Transverse colon (tissue), 4 donors: ENCODE measurements at regions not wholly inside any gene's neighbourhood (a gene's known extent, or its start where the extent isn't known, plus 50 kb on each side); places are given as distances from the start of the nearest gene placed in this dataset.
"Not testable (repeated sequence)": the region's sequence is repeated elsewhere in the genome, so short reads cannot be mapped to it uniquely, and the experiment has no call there.

Experiments used
- DNase-seq: peaks from one replicate; pipeline ENCODE4 v3.0.0-alpha.2; 2019
- H3K27ac ChIP-seq, 4 donors: fragments of 200-600 bp; sonication (generic); 2 replicates each; pipeline ENCODE4 v1.5.1; 2016 to 2018; ENCODE audit warnings: inconsistent platforms in 4 of 4
- H3K27me3 ChIP-seq: fragments of 200-600 bp; sonication (generic); 2 replicates; pipeline ENCODE4 v1.5.1; 2017; ENCODE audit warnings: inconsistent platforms
- H3K36me3 ChIP-seq, 4 donors: fragments of 200-600 bp; sonication (generic); 2 replicates each; pipeline ENCODE4 v1.5.1; 2017 to 2019; ENCODE audit warnings: inconsistent platforms in 4 of 4
- H3K4me1 ChIP-seq, 4 donors: fragments of 200-600 bp; sonication (generic); 2 replicates each; pipeline ENCODE4 v1.5.1; 2017 to 2020; ENCODE audit warnings: inconsistent platforms in 4 of 4
- H3K4me3 ChIP-seq, 4 donors: fragments of 200-600 bp; sonication (generic); 1 replicate in 1 of 4; 2 replicates in 3 of 4; pipeline versions ENCODE4 v1.5.1 to v1.6.1; 2017 to 2019; ENCODE audit warnings: inconsistent platforms in 4 of 4
- H3K9me3 ChIP-seq, 2 donors: fragments of 200-600 bp; sonication (generic); 2 replicates each; pipeline ENCODE4 v1.5.1; 2017 to 2019; ENCODE audit warnings: inconsistent platforms in 2 of 2
- CTCF ChIP-seq, 5 experiments: fragments of 200-600 bp in 3 of 5; fragments of 450-650 bp in 2 of 5; sonication (generic) in 3 of 5; IDR thresholded peaks; 1 replicate in 2 of 5; 2 replicates in 3 of 5; pipeline ENCODE4 v1.5.1; 2016 to 2017; ENCODE audit warnings: antibody characterized with exemption in 5 of 5, inconsistent platforms in 3 of 5, mild to moderate bottlenecking in 2 of 5, moderate library complexity in 1 of 5
- EP300 ChIP-seq: sonication (generic); formaldehyde crosslinking; IDR thresholded peaks from one replicate; pipeline ENCODE4 v1.6.1; 2017; ENCODE audit warnings: antibody characterized with exemption, low read depth
- POLR2A ChIP-seq: fragments of 450-650 bp; IDR thresholded peaks from one replicate; pipeline ENCODE4 v1.6.1; 2016; ENCODE audit warnings: antibody characterized with exemption, mild to moderate bottlenecking, moderate library complexity
- POLR2AphosphoS5 ChIP-seq, 3 donors: sonication (generic); formaldehyde crosslinking; IDR thresholded peaks; one replicate each; pipeline ENCODE4 v1.6.1; 2016; ENCODE audit warnings: antibody characterized with exemption in 3 of 3
- WGBS, 2 donors: methylation state at CpG; one replicate each; pipeline ENCODE4 v1.1.5; 2018; ENCODE audit warnings: low coverage in 1 of 2; 5-methylcytosine and 5-hydroxymethylcytosine counted together
- in situ Hi-C, 4 donors: fragments of 200-750 bp; cut with MboI; loops; one replicate each; pipeline versions ENCODE4 v1.15.0 to v1.15.1; 2017; ENCODE audit warnings: low sequenced_read_pairs in 3 of 4, low pct_ligation_motif_present in 1 of 4, low pct_unique_long_range_greater_than_20kb in 1 of 4
- intact Hi-C: fragments of 100-400 bp; cut with DNase I; formaldehyde crosslinking; loops from one replicate; pipeline ENCODE4 v1.15.1; 2023; ENCODE audit warnings: low total_unique reads

- no peak for DNase-seq
- H3K36me3 ChIP-seq = no peaks in the 10 kb centered on the region
- intact Hi-C loops (no loop called here), in situ Hi-C loops (no loop called here)
- peaks cover 0 to 7% (median 0%) of the 10 kb centered on the region in 4 donors for H3K4me1 ChIP-seq
- H3K4me3 ChIP-seq = no peak overlapping the region
- WGBS, 2 donors = 73 to 75% methylated on average over 7 to 8 of the region's 8 CpGs
- no peak overlapping the region for H3K27ac ChIP-seq
- TF ChIP-seq POLR2A (no peak), POLR2AphosphoS5 (IDR thresholded peaks at IDR 0.05) (no peak), CTCF (IDR thresholded peaks at IDR 0.05) (no peak), EP300 (no peak)
- no peaks in the 10 kb centered on the region for H3K27me3 ChIP-seq
- no peaks in the 10 kb centered on the region for H3K9me3 ChIP-seq
Observed at GRCh38 chr21:31517664-31518414, 141.7 kb upstream of the SOD1 start.

DNA sequence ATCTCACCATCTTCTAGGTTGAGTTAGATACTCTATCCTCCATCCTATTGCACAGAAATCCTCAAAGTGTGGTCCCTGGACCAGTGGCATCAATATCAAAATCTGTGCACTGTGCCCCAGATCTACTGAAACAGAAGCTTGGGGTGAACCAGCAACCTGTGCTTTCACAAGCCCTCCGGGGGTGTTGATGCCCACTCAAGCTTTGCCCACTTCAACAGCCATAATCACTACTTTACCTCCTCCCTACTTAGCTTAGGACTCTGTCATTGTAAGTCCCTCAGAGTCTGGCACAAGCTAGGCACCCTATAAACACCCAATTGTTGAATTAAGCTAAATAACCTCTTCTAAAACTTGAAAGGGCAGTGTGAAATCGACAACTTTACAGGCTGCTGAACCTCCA, 144.2 kb upstream of the SOD1 start:
- Histone ChIP-seq H3K4me1 (no peaks in the 10 kb centered on the region), H3K36me3 (no peaks in the 10 kb centered on the region), H3K4me3 (no peak overlapping the region), H3K27me3 (no peaks in the 10 kb centered on the region), H3K27ac (no peak overlapping the region), H3K9me3 (no peaks in the 10 kb centered on the region)
- no peak for DNase-seq
- in situ Hi-C loops (no loop called here), intact Hi-C loops (no loop called here)
- no peak for TF ChIP-seq POLR2A
- no peak for TF ChIP-seq POLR2AphosphoS5 (IDR thresholded peaks at IDR 0.05)
- no peak for TF ChIP-seq CTCF (IDR thresholded peaks at IDR 0.05)
- TF ChIP-seq EP300 = no peak
- 72 to 88% methylated on average over 1 to 2 of the region's 2 CpGs for WGBS, 2 donors

DNA sequence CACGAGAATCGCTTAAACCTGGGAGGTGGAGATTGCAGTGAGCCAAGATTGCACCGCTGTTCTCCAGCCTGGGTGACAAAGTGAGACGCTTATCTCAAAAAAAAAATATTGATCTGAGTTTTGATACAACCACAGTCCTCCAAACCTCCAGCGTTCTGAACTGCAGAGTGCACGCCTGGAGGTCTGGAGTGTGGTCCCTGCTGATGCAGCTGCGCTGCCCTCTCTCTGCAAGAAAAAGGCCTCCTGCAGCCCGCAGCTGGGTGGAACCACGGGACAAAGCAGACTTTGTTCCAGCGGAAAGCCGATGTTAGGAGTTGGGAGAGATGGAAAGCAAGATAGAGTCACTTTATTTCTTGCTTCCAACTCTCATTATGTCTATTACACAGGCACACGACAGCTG, 144.9 kb upstream of the SOD1 start:
- no peak for TF ChIP-seq EP300
- no peak for TF ChIP-seq POLR2A
- TF ChIP-seq CTCF (IDR thresholded peaks at IDR 0.05) = no peak
- TF ChIP-seq POLR2AphosphoS5 (IDR thresholded peaks at IDR 0.05) = no peak
- in situ Hi-C loops = no loop called here
- H3K27ac ChIP-seq = no peak overlapping the region
- no peaks in the 10 kb centered on the region for H3K4me1 ChIP-seq
- no peaks in the 10 kb centered on the region for H3K9me3 ChIP-seq
- intact Hi-C loops = no loop called here
- no peaks in the 10 kb centered on the region for H3K27me3 ChIP-seq
- no peak overlapping the region for H3K4me3 ChIP-seq
- WGBS, 2 donors = 50 to 56% methylated on average over 2 to 12 of the region's 12 CpGs
- DNase-seq = no peak
- no peaks in the 10 kb centered on the region for H3K36me3 ChIP-seq

GRCh38 chr21:31513541-31513940, 146.0 kb upstream of the SOD1 start:
- H3K27me3 ChIP-seq, H3K27ac ChIP-seq, intact Hi-C loops, H3K4me3 ChIP-seq, H3K9me3 ChIP-seq, in situ Hi-C loops, H3K4me1 ChIP-seq, H3K36me3 ChIP-seq, DNase-seq: not testable (repeated sequence)
- 83 to 84% methylated on average over 2 to 5 of the region's 5 CpGs for WGBS, 2 donors

- intact Hi-C loops, H3K27ac ChIP-seq, H3K4me3 ChIP-seq, H3K4me1 ChIP-seq, DNase-seq, H3K9me3 ChIP-seq, H3K27me3 ChIP-seq, H3K36me3 ChIP-seq, in situ Hi-C loops: not testable (repeated sequence)
- WGBS, 2 donors = 25 to 79% methylated on average over 1 to 4 of the region's 4 CpGs
Observed at GRCh38 chr21:31511999-31512398, 147.5 kb upstream of the SOD1 start.
